Left colon (tissue), 2 donors: ENCODE measurements at regions not wholly inside any gene's neighbourhood (a gene's known extent, or its start where the extent isn't known, plus 50 kb on each side); places are given as distances from the start of the nearest gene placed in this dataset.

Experiments used
- ATAC-seq: fragments of 200-7000 bp; cut with Tn5 transposase; one replicate; pipeline ENCODE4 v1.9.1; 2020; ENCODE audit warnings: mild to moderate bottlenecking, moderate library complexity
- DNase-seq, 2 donors: peaks; one replicate each; pipeline ENCODE4 v3.0.0-alpha.2; 2020
- intact Hi-C, 2 donors: fragments of 100-400 bp; cut with DNase I in 1 of 2; cut with micrococcal nuclease in 1 of 2; formaldehyde crosslinking; loops; one replicate each; pipeline versions ENCODE4 v1.11.2 to v1.14.0; 2022; cut with DNase I, micrococcal nuclease
- donor health status: DM: no; HTN: no; CAD: no.
- donor health status: DM: yes; HTN: yes; CAD: no.

- ATAC-seq (no peak), DNase-seq (no peak)
- intact Hi-C loops: no loop called here
Measured at GRCh38 chr5:6212244-6212643, 166.1 kb downstream of the MED10 start.

- ATAC-seq (no peak), DNase-seq (no peak)
- intact Hi-C loops: no loop called here
Measured at GRCh38 chr5:6206501-6206900, 171.8 kb downstream of the MED10 start.

DNA sequence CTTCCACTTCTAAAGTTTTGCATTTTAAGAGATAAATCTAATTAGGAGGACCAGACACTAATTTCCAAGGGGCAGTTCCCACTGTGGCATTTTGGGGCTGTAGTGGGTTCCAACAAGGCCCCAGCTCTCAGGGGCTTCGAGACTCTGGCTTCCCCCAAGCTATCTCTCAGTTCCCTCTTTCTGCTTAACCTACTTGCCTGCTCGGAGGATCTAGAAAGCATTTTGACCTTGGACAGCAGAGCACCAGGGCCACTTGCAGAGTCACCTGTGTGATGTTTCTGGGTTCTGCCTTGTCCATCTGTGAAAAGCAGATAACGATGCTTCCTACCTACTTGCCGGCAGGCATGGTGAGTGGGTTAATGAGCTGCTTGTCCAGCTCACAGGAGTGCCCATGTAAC, 175.4 kb downstream of the MED10 start:
- DNase-seq: no peak

DNA sequence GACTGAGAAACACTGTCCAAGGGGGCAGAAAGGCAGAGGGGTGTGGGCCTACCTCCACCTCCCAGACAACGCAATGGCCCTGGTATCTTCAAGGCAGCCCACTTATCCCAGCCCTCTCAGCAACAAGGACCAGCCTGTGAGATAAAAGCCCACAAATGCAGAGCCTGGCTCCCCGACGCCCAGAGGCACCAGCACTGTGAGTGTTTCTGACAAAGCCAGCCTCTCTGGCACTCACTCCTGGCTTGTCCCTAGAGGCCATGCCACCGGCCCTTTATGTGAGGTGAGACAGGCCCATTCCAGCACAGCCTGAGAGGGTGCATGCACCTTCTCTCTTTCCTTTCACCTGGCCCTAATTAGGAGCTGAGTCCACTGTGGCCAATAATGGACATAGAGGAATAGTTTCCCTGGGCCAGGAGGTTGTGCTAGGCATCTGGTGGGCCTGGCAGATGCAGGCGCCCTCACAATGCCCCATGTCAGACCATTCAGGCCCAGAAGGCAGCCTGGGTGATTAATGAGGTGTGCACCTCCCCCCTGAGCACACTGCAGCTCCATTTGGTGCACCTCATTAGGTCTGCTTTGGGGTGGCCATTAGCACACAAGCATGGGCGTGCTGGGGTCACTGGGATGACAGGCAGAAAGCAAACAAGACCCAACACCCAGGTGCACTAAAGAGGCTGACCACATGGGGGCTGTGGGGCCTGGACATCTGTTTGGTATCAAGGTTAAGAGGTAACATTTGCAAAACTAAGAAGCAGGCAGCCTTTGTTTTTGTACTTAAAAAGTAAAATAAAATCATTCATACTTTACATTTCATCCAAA, 176.0 kb downstream of the MED10 start:
- ATAC-seq: no peak
- no peak for DNase-seq
- intact Hi-C loops: no loop called here

More for the DNA sequence above, 175.4 kb downstream of the MED10 start:
- no peak for ATAC-seq
- intact Hi-C loops: no loop called here

- intact Hi-C loops: no loop called here
- DNase-seq (no peak), ATAC-seq (no peak)
Measured at GRCh38 chr5:6201631-6202030, 176.7 kb downstream of the MED10 start.

GRCh38 chr5:6198531-6198930, 179.8 kb downstream of the MED10 start:
- intact Hi-C loops: no loop called here
- ATAC-seq: no peak
- DNase-seq: no peak

GRCh38 chr5:6197427-6197826, 180.9 kb downstream of the MED10 start:
- intact Hi-C loops: no loop called here
- no peak for DNase-seq

GRCh38 chr5:6195711-6196358, 182.5 kb downstream of the MED10 start:
- DNase-seq (no peak), ATAC-seq (no peak)
- intact Hi-C loops: no loop called here

More at GRCh38 chr5:6197427-6197826, 180.9 kb downstream of the MED10 start:
- ATAC-seq: no peak

DNA sequence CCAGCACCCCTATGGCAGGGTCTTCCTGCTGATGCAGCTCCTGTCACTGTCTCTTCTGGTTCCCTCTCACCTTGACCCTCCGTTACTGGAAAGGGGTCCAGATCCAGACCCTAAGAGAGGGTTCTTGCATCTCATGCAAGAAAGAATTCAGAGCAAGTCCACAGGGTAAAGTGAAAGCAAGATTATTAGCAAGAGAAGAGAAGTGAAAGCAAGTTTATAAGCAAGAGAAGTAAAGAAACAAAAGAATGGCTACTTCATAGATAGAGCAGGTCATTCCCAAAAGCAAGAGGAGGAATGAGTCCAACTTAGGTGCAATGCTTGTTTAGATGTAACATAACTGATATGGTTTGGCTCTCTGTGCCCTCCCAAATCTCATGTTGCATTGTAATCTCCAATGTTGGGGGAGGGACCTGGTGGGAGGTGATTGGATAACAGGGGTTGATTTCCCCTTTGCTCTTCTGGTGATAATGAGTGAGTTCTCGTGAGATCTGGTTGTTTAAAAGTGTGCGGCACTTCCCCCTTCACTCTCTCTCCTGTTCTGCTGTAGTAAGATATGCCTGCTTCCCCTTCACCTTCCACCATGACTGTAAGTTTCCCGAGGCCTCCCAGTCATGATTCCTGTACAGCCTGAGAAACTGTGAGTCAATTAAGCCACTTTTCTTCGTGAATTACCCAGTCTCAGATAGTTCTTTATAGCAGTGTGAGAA, 183.3 kb downstream of the MED10 start:
- intact Hi-C loops: no loop called here
- DNase-seq: no peak
- no peak for ATAC-seq

DNA sequence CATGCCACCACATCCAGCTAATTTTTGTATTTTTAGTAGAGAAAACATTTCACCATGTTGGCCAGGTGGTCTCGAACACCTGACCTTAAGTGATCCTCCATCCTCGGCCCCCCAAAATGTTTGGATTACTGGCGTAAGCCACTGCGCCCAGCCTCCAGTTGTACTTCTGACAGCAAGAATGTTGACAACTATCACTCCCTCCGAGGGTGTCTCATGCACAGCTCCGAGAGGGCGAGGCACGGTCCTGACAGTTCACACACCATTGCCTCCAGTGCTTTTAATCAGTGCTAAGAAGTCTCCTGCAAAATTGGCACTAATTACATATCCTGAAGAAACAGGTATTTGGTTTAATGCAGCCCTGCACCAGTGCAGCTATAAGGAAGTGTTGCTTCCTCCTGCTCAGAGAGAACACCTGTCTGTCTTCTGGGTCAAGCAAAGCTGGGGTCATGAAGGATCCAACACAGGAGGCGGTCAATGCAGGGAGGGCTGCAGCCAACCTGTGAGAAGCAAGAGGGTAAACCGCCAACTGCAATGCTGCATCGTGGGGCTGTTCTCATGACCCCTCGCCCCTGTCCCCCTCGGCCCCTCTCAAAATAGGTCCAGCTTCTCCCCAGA, 184.0 kb downstream of the MED10 start:
- ATAC-seq: no peak
- intact Hi-C loops: no loop called here
- DNase-seq: no peak

DNA sequence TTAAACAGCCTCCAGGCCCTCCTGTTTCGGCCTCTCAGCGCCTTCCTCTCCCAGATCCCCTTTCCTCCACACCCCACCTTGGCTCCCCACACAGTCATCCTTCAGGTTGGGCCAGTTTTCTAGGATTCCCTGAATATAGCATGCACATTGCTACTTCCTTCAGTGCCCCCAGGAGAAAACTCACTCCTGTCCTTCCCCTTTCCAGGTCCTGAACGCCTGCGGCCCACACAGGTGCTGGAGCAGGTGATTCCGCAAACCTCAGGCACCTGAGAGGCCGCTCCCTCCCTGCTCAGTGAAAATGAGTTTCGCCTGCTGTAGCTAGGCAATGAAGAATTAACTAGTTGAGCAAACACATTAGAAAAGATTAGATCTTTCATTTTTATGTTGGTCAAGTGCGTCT, 185.0 kb downstream of the MED10 start:
- no peak for DNase-seq

GRCh38 chr5:6190838-6191237, 187.5 kb downstream of the MED10 start:
- intact Hi-C loops: no loop called here
- no peak for DNase-seq
- no peak for ATAC-seq

More for the DNA sequence above, 185.0 kb downstream of the MED10 start:
- ATAC-seq: no peak
- intact Hi-C loops: no loop called here

DNA sequence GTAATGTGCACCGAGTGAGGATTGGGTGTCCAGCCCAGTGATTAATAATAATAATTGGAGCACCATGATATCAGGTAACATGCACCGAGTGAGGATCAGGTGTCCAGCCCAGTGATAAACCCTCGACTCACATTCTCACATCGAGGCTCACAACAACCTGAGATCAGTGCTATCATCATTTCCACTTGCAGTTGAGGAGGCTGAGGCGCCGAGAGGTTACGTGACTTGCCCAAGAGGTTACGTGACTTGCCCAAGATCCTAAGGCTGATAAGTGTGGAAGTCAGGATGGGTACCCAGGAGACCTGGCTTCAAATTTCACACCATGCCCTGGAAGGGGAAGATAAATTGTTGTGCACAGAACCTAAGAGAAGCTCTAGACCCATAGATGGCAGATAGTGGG, 189.4 kb downstream of the MED10 start:
- ATAC-seq (no peak), DNase-seq (no peak)
- intact Hi-C loops: no loop called here

GRCh38 chr5:6188344-6188743, 190.0 kb downstream of the MED10 start:
- ATAC-seq (no peak), DNase-seq (no peak)
- intact Hi-C loops: no loop called here

DNA sequence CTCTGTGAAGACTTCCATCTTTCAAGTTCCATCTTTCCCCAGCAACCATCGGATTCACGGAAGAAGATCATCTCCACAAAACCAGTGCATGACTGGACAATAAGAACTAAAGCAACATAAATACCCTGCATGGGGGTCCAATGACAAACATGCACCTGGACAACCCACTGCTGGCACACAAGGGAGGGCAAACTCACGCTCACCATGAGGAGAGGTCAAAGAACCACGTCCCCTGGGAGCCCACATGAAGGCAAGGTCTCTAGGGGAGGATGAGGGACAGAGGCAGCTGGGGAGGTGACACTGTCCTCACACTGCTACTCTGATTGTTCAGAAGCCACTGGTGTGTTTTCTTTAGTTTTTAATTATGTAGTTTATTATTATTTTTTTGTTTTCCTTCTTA, 190.8 kb downstream of the MED10 start:
- no peak for ATAC-seq
- DNase-seq: no peak
- intact Hi-C loops: no loop called here

DNA sequence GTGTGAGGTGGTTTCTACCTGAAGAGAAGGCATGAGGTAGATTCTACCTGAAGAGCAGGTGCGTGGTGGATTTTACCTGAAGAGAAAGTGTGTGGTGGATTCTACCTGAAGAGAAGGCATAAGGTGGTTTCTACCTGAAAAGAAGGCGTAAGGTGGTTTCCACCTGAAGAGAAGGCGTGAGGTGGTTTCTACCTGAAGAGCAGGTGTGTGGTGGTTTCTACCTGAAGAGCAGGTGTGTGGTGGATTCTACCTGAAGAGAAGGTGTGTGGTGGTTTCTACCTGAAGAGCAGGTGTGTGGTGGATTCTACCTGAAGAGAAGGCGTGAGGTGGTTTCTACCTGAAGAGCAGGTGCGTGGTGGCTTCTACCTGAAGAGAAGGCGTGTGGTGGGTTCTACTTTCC, 192.8 kb downstream of the MED10 start:
- intact Hi-C loops: no loop called here
- no peak for DNase-seq
- no peak for ATAC-seq

- no peak for ATAC-seq
- intact Hi-C loops: no loop called here
Measured at GRCh38 chr5:6184481-6184880, 193.9 kb downstream of the MED10 start.

DNA sequence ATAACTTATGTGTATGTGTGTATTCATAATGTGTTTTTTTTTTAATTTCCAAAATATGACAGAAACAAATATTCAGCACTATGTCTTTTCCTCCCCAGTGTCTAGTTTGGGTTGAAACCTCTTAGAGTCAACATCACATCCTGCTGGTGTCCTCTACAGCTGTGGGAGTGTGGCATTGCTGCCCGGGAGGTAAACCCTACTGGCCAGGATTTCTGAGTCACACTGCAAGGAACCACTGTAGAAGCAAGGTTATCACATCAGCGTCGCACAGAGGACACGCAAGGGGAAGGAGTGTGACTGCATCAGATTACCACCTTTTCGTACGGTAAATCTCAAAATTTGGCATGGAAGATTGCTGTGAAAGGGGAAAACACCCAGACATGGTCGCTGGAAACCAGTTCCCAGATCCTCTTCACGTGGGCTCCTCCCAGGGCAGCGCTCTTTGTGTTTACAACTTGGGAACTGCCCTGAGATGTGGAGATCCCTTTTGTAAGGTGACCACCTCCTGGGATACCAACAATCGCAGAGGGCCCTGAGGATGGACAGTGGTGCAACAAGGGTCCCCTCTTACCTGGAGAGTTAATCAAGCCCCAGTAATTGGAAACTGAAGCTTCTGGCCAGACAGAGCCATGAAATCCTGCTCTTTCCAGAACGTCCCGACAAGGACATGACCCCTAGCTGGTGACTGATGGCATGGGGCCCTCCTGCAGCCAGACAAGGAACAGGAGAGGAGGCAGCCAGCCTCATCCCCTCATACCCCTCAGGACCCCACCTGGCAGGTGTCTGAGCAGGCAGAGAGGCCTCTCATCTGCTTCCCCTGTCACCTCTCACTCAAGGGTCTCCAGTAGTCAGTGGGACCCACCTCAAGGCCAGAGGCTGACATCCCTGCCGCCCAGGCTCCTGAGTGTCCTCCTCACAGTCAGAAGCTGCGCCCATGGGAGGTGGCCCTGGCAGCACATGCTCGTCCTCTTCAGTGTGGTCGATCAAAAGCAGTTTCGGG, 194.7 kb downstream of the MED10 start:
- intact Hi-C loops: no loop called here
- ATAC-seq (no peak), DNase-seq (no peak)

More at GRCh38 chr5:6184481-6184880, 193.9 kb downstream of the MED10 start:
- no peak for DNase-seq
